ENCODE measurements at regions not wholly inside any gene's neighbourhood (a gene's known extent, or its start where the extent isn't known, plus 50 kb on each side); places are given as distances from the start of the nearest gene placed in this dataset.

DNA sequence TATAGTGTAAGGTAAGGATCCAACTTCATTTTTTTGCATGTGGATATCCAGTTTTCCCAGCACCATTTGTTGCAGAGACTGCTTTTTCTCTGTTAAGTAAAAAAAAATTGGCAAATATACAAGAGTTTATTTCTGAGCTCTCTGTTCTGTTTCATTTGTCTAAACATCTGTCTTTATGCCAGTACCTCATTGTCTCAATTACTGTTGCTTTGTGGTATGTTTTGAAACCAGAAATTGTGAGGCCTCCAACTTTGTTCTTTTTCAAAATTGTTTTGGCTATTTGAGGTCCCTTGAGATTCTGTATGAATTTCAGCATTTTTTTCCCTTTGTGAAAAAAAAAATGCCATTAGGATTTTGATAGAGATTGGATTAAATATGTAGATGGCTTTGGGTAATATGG, 150.5 kb downstream of the MINAR1 start:
- no peak for ATAC-seq
- Histone ChIP-seq H3K4me3 (no peak overlapping the region), H3K9me3 (no peaks in the 10 kb centered on the region), H3K4me1 (no peaks in the 10 kb centered on the region), H3K27ac (no peak overlapping the region), H3K36me3 (no peaks in the 10 kb centered on the region), H3K27me3 (no peaks in the 10 kb centered on the region)
- no peak for DNase-seq
- intact Hi-C loops (cut with DNase I) = no loop called here
- TF ChIP-seq, protein P1, sequence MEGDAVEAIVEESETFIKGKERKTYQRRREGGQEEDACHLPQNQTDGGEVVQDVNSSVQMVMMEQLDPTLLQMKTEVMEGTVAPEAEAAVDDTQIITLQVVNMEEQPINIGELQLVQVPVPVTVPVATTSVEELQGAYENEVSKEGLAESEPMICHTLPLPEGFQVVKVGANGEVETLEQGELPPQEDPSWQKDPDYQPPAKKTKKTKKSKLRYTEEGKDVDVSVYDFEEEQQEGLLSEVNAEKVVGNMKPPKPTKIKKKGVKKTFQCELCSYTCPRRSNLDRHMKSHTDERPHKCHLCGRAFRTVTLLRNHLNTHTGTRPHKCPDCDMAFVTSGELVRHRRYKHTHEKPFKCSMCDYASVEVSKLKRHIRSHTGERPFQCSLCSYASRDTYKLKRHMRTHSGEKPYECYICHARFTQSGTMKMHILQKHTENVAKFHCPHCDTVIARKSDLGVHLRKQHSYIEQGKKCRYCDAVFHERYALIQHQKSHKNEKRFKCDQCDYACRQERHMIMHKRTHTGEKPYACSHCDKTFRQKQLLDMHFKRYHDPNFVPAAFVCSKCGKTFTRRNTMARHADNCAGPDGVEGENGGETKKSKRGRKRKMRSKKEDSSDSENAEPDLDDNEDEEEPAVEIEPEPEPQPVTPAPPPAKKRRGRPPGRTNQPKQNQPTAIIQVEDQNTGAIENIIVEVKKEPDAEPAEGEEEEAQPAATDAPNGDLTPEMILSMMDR (IDR thresholded peaks at IDR 0.05) = no peak

DNA sequence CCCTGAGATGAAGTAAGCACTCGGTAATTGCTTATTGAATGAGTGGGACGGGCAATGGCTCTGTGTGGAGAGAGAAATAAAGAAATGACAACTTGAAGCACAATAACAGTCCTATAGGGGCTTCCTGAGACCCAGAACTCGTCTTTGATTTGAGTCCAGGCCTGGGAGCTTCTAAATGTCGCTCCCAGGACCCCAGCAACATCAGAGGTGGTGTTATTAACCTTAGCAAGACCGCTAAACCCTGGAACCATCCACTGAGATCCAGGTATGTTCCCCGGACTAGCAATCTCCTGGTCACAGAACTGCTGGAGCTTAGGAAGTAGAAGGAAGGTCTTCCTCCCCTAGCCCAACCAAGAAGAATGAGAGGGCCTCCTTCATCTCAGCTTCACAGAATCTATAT, 160.0 kb downstream of the MINAR1 start:
- Histone ChIP-seq H3K4me1 (no peaks in the 10 kb centered on the region), H3K27ac (no peak overlapping the region), H3K9me3 (no peaks in the 10 kb centered on the region), H3K36me3 (no peaks in the 10 kb centered on the region), H3K27me3 (no peaks in the 10 kb centered on the region), H3K4me3 (no peak overlapping the region)
- no peak for DNase-seq
- TF ChIP-seq, protein P1 (IDR thresholded peaks at IDR 0.05) = no peak
- intact Hi-C loops (cut with DNase I) = no loop called here
- no peak for ATAC-seq

DNA sequence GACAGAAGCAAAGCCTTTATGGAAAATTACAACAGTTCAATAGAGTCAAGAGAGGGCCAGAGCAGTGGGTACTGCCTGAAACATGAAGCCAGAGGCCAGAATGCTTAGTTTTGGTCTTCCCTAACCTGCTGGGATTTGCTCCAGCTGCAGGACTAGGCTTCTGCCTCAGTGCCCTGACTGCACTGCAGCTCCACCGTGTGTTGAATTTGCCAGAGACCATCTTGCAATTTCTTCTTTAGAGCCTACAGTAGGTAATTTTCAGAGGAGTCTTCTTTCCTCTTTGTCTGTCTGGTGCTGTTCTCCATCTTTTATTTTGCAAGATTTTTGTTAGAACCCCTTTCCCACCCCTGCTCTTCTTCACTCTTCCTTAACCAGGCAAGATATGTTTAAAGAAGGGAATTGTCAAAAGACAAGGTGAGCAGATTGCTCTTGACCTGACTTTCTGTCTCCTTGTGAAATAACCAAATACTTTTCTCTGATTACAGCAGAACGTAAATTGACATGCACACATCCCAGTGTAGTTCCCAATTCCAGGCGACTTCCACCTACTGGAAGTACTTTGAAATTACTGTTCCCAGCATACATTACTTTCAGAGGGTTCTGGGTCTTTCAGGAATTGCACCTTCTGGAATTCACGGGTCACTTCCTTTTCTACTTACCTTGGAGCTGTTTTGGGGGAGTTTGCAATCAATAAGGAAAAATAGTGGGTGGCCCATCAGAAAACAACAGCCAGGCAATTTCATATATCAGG, 161.2 kb downstream of the MINAR1 start:
- ATAC-seq (no peak), DNase-seq (no peak)
- Histone ChIP-seq H3K4me3 (no peak overlapping the region), H3K4me1 (no peaks in the 10 kb centered on the region), H3K36me3 (no peaks in the 10 kb centered on the region), H3K27ac (no peak overlapping the region), H3K9me3 (no peaks in the 10 kb centered on the region), H3K27me3 (no peaks in the 10 kb centered on the region)
- TF ChIP-seq, protein P1 (IDR thresholded peaks at IDR 0.05) = no peak
- intact Hi-C loops (cut with DNase I) = no loop called here

DNA sequence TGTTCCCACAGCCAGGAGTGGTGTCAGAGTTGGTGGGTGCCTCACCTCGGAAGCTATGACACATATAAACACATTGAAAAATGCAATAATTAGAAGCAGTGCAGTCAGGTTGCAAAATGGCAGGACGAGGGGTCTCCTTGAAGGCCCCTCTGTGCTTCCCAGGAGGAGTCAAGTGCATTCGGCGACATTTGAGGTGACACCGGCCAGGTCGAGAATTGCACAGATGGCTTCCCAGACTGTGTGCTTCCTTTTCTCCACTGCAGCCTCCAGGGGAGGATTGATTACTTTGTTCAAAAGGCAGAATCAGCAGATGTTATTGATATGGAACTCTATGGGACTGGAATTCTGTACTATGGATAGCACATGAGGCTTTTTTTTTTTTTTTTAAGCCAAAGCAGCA, 163.2 kb downstream of the MINAR1 start:
- Histone ChIP-seq H3K4me3 (no peak overlapping the region), H3K27ac (no peak overlapping the region), H3K9me3 (no peaks in the 10 kb centered on the region), H3K4me1 (no peaks in the 10 kb centered on the region), H3K36me3 (no peaks in the 10 kb centered on the region), H3K27me3 (peaks cover 4% of the 10 kb centered on the region)
- intact Hi-C loops (cut with DNase I) = no loop called here
- ATAC-seq (no peak), DNase-seq (no peak)
- TF ChIP-seq, protein P1 (IDR thresholded peaks at IDR 0.05) = no peak

DNA sequence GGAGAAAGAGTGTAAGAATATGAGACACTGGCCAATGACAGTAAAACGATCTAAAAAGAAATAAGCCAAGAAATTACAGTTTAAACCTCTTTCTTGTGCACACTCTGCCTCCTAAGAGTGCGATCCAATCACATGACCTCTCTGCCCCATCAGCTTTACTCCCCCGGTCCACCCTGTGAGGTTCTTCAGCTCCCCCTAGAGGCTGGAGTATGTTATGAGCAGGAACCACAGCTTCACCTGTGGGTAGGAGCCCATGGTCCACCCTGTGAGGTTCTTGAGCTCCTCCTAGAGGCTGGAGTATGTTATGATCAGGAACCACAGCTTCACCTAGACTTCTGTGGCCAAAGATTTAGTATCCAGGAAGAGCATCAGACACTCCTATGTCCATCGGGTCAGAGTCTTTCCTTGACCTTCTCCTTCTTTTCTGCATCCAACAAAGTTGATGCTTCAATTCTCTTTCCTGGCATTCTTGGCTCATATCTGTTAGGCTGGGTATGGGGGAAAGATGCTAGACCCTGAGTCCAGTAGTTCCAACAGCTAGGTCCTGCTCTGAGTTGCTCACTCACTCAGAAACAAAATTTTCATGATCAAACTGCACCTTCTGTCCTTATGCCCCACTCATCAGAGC, 164.0 kb downstream of the MINAR1 start:
- intact Hi-C loops (cut with DNase I) = no loop called here
- TF ChIP-seq, protein P1 (IDR thresholded peaks at IDR 0.05) = peak; percentile 68
- Histone ChIP-seq H3K27me3 (peaks cover 4% of the 10 kb centered on the region), H3K9me3 (no peaks in the 10 kb centered on the region), H3K27ac (no peak overlapping the region), H3K36me3 (no peaks in the 10 kb centered on the region), H3K4me1 (no peaks in the 10 kb centered on the region), H3K4me3 (no peak overlapping the region)
- ATAC-seq = peak; percentile 100
- DNase-seq = no peak
